ENCODE measurements at regions not wholly inside any gene's neighbourhood (a gene's known extent, or its start where the extent isn't known, plus 50 kb on each side); places are given as distances from the start of the nearest gene placed in this dataset.

GRCh38 chr6:170049641-170050561 is 241.0 kb downstream of the DLL1 start:
- WGBS (ENCODE audit: insufficient coverage): 61% methylated on average over 36 of the region's 38 CpGs
- Histone ChIP-seq H3K27me3 (ENCODE audit: control insufficient read depth in 2 of 2, insufficient read depth in 2 of 2, low read length in 2 of 2) (no peaks in the 10 kb centered on the region), H3K4me3 (replicated peaks in 1 of 3; ENCODE audit: low read depth in 2 of 3, low read length in 3 of 3) (peak overlapping the region in 1 of 3 experiments; percentile 40), H3K9me3 (replicated peaks in 1 of 2; ENCODE audit: control insufficient read depth in 1 of 2, insufficient read depth in 1 of 2, low read length in 2 of 2) (peaks cover 0 to 6% of the 10 kb centered on the region in 2 donors), H3K79me2 (ENCODE audit: insufficient read depth, low read length) (no peaks in the 10 kb centered on the region), H3K4me2 (replicated peaks; ENCODE audit: extremely low read depth, low read length, poor library complexity, severe bottlenecking) (peak overlapping the region; percentile 46), H3K36me3 (replicated peaks in 1 of 2; ENCODE audit: control insufficient read depth in 1 of 2, insufficient read depth in 2 of 2, low read length in 2 of 2) (no peaks in the 10 kb centered on the region), H3K9ac (ENCODE audit: insufficient read depth, low read length, poor library complexity, severe bottlenecking) (peak overlapping the region; percentile 68), H3K27ac (ENCODE audit: low read depth in 1 of 2, low read length in 2 of 2) (peak overlapping the region; percentile 81 to 98), H2AFZ (ENCODE audit: insufficient read depth, low read depth, low read length, poor library complexity, severe bottlenecking) (peak overlapping the region; percentile 60), H4K20me1 (ENCODE audit: insufficient read depth, low read length) (no peaks in the 10 kb centered on the region), H3K4me1 (ENCODE audit: control insufficient read depth in 1 of 2, insufficient read depth in 2 of 2, low read length in 2 of 2) (peaks cover 46 to 52% of the 10 kb centered on the region in 2 donors)
- no peak for TF ChIP-seq CTCF (IDR thresholded peaks at IDR 0.05)
- peaks cover 50% of the 10 kb centered on the region for H3K4me1 Mint-ChIP-seq
- H3K27me3 Mint-ChIP-seq (ENCODE audit: low read depth in 3 of 3): peaks cover 0 to 4% (median 2%) of the 10 kb centered on the region in 3 donors
- peak overlapping the region; percentile 48 to 50 for H3K4me3 Mint-ChIP-seq
- peak; percentile 86 to 95 (median 91) for DNase-seq
- H3K9me3 Mint-ChIP-seq: peaks cover 0 to 14% (median 3%) of the 10 kb centered on the region in 7 donors
- H3K36me3 Mint-ChIP-seq: peaks cover 6 to 13% of the 10 kb centered on the region in 2 donors
- H3K27ac Mint-ChIP-seq: peak overlapping the region; percentile 91 to 100 (median 97)
- intact Hi-C loops (cut with micrococcal nuclease): loop anchor here (5.0 kb wide), 2 partner anchors 58 to 257 kb away; partner anchors contain the start of gene FAM120B (in 1 of the 2)

- H3K36me3 ChIP-seq (replicated peaks in 1 of 2; ENCODE audit: control insufficient read depth in 1 of 2, insufficient read depth in 2 of 2, low read length in 2 of 2): no peaks in the 10 kb centered on the region
- H3K4me2 ChIP-seq (replicated peaks; ENCODE audit: extremely low read depth, low read length, poor library complexity, severe bottlenecking): peak overlapping the region; percentile 46
- DNase-seq: peak; percentile 93 to 98 (median 94)
- H3K9me3 Mint-ChIP-seq: peaks cover 0 to 14% (median 3%) of the 10 kb centered on the region in 7 donors
- peak overlapping the region; percentile 81 to 98 for H3K27ac ChIP-seq (ENCODE audit: low read depth in 1 of 2, low read length in 2 of 2)
- H3K4me1 ChIP-seq (ENCODE audit: control insufficient read depth in 1 of 2, insufficient read depth in 2 of 2, low read length in 2 of 2): peaks cover 46 to 52% of the 10 kb centered on the region in 2 donors
- H2AFZ ChIP-seq (ENCODE audit: insufficient read depth, low read depth, low read length, poor library complexity, severe bottlenecking): peak overlapping the region; percentile 48
- H3K27ac Mint-ChIP-seq: peak overlapping the region; percentile 91 to 100 (median 97)
- no peaks in the 10 kb centered on the region for H3K79me2 ChIP-seq (ENCODE audit: insufficient read depth, low read length)
- H4K20me1 ChIP-seq (ENCODE audit: insufficient read depth, low read length): no peaks in the 10 kb centered on the region
- peaks cover 50% of the 10 kb centered on the region for H3K4me1 Mint-ChIP-seq
- H3K27me3 ChIP-seq (ENCODE audit: control insufficient read depth in 2 of 2, insufficient read depth in 2 of 2, low read length in 2 of 2): no peaks in the 10 kb centered on the region
- H3K9ac ChIP-seq (ENCODE audit: insufficient read depth, low read length, poor library complexity, severe bottlenecking): peak overlapping the region; percentile 68
- peaks cover 0 to 6% of the 10 kb centered on the region in 2 donors for H3K9me3 ChIP-seq (replicated peaks in 1 of 2; ENCODE audit: control insufficient read depth in 1 of 2, insufficient read depth in 1 of 2, low read length in 2 of 2)
- 18% methylated on average over 14 of the region's 16 CpGs for WGBS (ENCODE audit: insufficient coverage)
- TF ChIP-seq CTCF (IDR thresholded peaks at IDR 0.05): no peak
- peaks cover 6 to 13% of the 10 kb centered on the region in 2 donors for H3K36me3 Mint-ChIP-seq
- peaks cover 0 to 4% (median 2%) of the 10 kb centered on the region in 3 donors for H3K27me3 Mint-ChIP-seq (ENCODE audit: low read depth in 3 of 3)
- peak overlapping the region in 1 of 3 experiments; percentile 40 for H3K4me3 ChIP-seq (replicated peaks in 1 of 3; ENCODE audit: low read depth in 2 of 3, low read length in 3 of 3)
- H3K4me3 Mint-ChIP-seq: peak overlapping the region; percentile 48 to 50
- intact Hi-C loops (cut with micrococcal nuclease): loop anchor here (5.0 kb wide), 2 partner anchors 56 to 259 kb away; partner anchors contain the start of gene FAM120B (in 1 of the 2)
These were observed 242.1 kb downstream of the DLL1 start for GRCh38 chr6:170048615-170049256.

All from CD14-positive monocyte (primary cell).